ENCODE measurements at regions not wholly inside any gene's neighbourhood (a gene's known extent, or its start where the extent isn't known, plus 50 kb on each side); places are given as distances from the start of the nearest gene placed in this dataset.

DNA sequence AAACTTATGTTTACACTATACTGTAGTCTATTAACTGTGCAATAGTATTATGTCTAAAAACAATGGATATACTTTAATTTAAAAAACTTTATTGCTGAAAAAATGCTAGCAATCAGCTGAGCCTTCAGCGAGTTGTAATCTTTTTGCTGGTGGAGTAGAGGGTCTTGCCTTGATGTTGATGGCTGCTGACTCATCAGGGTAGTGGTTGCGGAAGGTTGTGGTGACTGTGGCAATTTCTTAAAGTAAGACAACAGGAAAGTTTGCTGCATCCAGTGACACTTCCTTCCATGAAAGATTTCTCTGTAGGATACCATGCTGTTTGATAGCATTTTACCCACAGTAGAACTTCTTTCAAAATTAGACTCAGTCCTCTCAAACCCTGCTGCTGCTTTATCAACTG, 234.7 kb upstream of the CSF3R start:
- no peak for TF ChIP-seq POLR2A (IDR thresholded peaks at IDR 0.05; ENCODE audit: low read depth, low read length)
- no peak for TF ChIP-seq POLR2AphosphoS5 (IDR thresholded peaks at IDR 0.05; ENCODE audit: low read depth, low read length)
